ENCODE measurements at regions not wholly inside any gene's neighbourhood (a gene's known extent, or its start where the extent isn't known, plus 50 kb on each side); places are given as distances from the start of the nearest gene placed in this dataset.

DNA sequence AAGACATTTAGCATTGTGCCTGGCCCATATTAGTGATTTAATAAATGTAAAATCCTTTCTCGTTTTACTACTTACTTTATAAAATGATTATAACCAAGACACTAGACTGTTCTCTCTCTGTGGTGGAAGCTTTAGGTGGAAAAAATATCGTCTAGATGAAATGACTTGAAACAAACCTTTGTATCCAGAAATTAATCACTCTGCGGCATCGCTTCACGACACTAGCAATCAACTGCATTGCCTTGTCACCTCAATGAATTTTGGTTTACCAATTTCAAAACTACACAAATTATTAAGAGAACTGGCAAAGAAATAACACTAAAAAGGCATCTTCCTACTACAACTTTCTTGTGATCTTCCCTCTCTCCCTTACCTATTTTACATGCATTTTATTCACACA, 627.2 kb upstream of the ROBO1 start:
- Histone ChIP-seq H3K4me1 (no peaks in the 10 kb centered on the region), H3K4me3 (no peak overlapping the region), H3K27ac (no peak overlapping the region), H3K36me3 (no peaks in the 10 kb centered on the region), H3K27me3 (no peaks in the 10 kb centered on the region), H3K9me3 (no peaks in the 10 kb centered on the region)
- ATAC-seq (no peak), DNase-seq (no peak)
- no peak for TF ChIP-seq POLR2A (IDR thresholded peaks at IDR 0.05)
- TF ChIP-seq, protein P1, sequence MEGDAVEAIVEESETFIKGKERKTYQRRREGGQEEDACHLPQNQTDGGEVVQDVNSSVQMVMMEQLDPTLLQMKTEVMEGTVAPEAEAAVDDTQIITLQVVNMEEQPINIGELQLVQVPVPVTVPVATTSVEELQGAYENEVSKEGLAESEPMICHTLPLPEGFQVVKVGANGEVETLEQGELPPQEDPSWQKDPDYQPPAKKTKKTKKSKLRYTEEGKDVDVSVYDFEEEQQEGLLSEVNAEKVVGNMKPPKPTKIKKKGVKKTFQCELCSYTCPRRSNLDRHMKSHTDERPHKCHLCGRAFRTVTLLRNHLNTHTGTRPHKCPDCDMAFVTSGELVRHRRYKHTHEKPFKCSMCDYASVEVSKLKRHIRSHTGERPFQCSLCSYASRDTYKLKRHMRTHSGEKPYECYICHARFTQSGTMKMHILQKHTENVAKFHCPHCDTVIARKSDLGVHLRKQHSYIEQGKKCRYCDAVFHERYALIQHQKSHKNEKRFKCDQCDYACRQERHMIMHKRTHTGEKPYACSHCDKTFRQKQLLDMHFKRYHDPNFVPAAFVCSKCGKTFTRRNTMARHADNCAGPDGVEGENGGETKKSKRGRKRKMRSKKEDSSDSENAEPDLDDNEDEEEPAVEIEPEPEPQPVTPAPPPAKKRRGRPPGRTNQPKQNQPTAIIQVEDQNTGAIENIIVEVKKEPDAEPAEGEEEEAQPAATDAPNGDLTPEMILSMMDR (IDR thresholded peaks at IDR 0.05): no peak
- WGBS, 4 donors: 80 to 87% (median 81%) methylated on average over 5 of the region's 5 CpGs
- intact Hi-C loops (cut with DNase I): no loop called here

DNA sequence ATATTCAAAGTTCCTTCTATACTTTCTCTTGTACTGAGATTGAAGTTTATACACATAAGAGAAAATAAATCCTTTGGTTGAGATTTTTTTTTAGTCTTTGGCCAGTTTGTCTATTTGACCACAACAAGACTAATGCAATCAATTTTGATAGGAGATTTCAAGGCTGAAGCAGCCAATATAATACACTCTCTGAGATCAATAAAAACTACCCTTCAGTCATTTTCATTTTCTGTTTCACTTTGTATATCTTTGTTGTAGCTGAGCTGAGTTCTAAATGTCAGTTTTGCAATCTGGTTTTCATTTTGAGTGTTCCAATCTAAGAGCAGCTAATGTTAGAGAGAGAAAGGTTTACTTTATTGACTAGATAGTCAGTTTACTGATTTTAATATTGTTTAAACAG, 623.8 kb upstream of the ROBO1 start:
- H3K9me3 ChIP-seq: peaks cover 0 to 4% (median 0%) of the 10 kb centered on the region in 12 donors
- H3K27me3 ChIP-seq: no peaks in the 10 kb centered on the region
- TF ChIP-seq, protein P1 (IDR thresholded peaks at IDR 0.05): no peak
- TF ChIP-seq POLR2A (IDR thresholded peaks at IDR 0.05): no peak
- DNase-seq (no peak), ATAC-seq (no peak)
- H3K4me3 ChIP-seq: no peak overlapping the region
- no peak overlapping the region for H3K27ac ChIP-seq
- H3K36me3 ChIP-seq: no peaks in the 10 kb centered on the region
- no peaks in the 10 kb centered on the region for H3K4me1 ChIP-seq
- intact Hi-C loops (cut with DNase I): no loop called here

DNA sequence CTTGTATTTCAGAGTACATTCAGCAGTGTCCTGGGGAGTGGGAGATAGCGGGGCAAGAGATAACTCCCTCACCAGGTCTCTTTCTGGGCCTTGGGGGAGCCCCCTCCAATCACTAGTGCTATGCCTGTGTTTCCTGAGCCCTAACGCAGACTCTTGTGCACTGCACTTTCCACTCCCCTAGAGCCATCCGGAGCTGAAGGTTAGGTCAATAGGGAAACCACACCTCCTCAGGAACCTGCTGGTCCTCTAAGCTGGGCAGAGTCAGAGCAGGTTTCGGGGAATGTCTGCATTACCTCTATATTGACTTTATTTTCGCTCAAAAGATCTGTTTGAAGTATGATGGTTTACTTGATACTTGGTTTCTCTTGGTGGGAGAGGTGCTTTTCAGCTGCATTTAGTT, 617.0 kb upstream of the ROBO1 start:
- TF ChIP-seq, protein P1 (IDR thresholded peaks at IDR 0.05): no peak
- no peak for TF ChIP-seq POLR2A (IDR thresholded peaks at IDR 0.05)
- Histone ChIP-seq H3K27me3 (no peaks in the 10 kb centered on the region), H3K36me3 (no peaks in the 10 kb centered on the region), H3K4me3 (no peak overlapping the region), H3K4me1 (no peaks in the 10 kb centered on the region), H3K27ac (no peak overlapping the region), H3K9me3 (peaks cover 0 to 12% (median 0%) of the 10 kb centered on the region in 12 donors)
- ATAC-seq (no peak), DNase-seq (no peak)
- WGBS, 4 donors: 46 to 54% (median 50%) methylated on average over 5 of the region's 5 CpGs
- intact Hi-C loops (cut with DNase I): no loop called here

DNA sequence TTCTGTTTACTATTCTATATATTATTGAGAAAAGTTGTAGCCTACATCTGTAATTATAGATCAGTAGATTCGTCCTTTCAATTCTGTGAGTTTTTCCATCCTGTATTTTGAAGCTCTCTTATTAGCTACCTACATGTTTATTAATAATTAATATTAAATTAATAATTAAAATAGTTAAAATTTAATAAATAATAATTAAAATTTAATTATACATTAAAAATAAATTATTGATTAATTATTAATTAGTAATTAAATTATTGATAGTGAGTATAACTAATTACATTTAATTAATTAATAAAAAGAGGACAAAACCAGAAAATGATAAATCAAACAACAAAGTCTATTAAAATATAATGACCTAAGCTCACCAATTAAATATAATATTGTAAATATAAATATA, 606.6 kb upstream of the ROBO1 start:
- WGBS, 4 donors: 74 to 89% (median 88%) methylated on average over 1 of the region's 1 CpG
- intact Hi-C loops (cut with DNase I): no loop called here
- DNase-seq (no peak), ATAC-seq (no peak)
- no peak overlapping the region for H3K4me3 ChIP-seq
- no peaks in the 10 kb centered on the region for H3K4me1 ChIP-seq
- H3K27me3 ChIP-seq: no peaks in the 10 kb centered on the region
- peaks cover 0 to 6% (median 0%) of the 10 kb centered on the region in 12 donors for H3K9me3 ChIP-seq
- no peaks in the 10 kb centered on the region for H3K36me3 ChIP-seq
- H3K27ac ChIP-seq: no peak overlapping the region
- TF ChIP-seq, protein P1 (IDR thresholded peaks at IDR 0.05): no peak
- TF ChIP-seq POLR2A (IDR thresholded peaks at IDR 0.05): no peak

All from heart left ventricle (tissue), 16 donors.